HG03045 (cell line): ENCODE measurements at regions not wholly inside any gene's neighbourhood (a gene's known extent, or its start where the extent isn't known, plus 50 kb on each side); places are given as distances from the start of the nearest gene placed in this dataset.
"Not testable (repeated sequence)": the region's sequence is repeated elsewhere in the genome, so short reads cannot be mapped to it uniquely, and the experiment has no call there.

Experiments used
- ATAC-seq: cut with Tn5 transposase; IDR thresholded peaks from one replicate; pipeline ENCODE4 v1.9.1; 2021; ENCODE audit warnings: mild to moderate bottlenecking, moderate library complexity; ENCODE audit not compliant: unreplicated experiment

- ATAC-seq, result not testable (repeated sequence)
These were observed 116.0 kb upstream of the PTPN13 start for GRCh38 chr4:86478151-86478550.

- no peak for ATAC-seq
These were observed 112.7 kb upstream of the PTPN13 start for GRCh38 chr4:86481440-86481839.

- no peak for ATAC-seq
These were observed 111.6 kb upstream of the PTPN13 start for GRCh38 chr4:86482306-86483172.

- ATAC-seq, result no peak
These were observed 111.0 kb upstream of the PTPN13 start for GRCh38 chr4:86483173-86483490.

GRCh38 chr4:86483773-86484172 is 110.3 kb upstream of the PTPN13 start:
- ATAC-seq, result no peak

DNA sequence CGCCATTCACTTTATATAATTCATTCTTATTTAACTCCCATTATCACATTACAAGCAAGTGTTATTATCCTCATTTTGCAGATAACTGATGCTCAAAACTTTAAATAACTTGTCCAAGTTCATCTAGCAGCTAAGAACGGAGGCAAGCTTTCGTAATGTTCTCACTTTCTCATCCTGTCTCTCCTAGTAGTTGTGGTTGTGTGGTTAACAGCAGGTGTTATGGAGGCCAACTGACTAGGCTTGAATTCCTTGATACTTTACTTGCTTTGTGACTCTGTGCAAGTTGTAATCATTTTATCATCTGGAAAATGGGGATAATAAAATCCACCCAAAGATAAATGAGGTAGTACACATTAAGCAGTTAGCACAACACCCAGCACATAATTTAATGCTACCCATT is 109.9 kb upstream of the PTPN13 start:
- no peak for ATAC-seq

DNA sequence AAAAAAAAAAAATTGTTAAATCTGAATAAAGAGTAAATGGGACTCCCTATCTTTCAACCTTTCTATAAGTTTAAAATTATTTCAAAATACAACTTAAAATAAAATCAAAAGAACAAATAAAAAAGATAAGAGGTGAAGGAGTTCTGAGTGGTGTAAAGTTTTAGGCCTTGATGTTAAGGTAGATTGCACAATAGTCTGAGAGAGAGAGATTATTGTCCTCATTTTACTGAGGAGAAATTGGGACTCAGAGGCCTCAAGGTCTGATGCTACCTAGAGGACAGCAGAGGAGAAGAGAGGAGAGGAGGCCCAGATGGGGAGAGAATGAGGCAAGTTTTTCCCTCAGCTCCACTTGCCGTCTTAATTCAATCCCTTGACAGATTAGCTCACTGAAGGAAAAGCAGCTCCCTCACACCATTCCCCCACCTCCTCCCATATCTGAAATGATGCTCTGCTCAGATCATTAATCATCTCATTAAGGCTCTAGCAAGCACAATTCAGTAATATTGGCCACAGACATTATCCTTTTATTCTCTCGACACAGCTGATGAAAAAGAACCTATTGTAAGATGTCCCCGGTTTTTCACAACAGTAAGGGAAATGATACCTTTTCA is 106.3 kb upstream of the PTPN13 start:
- no peak for ATAC-seq

- ATAC-seq, result no peak
These were observed 100.7 kb upstream of the PTPN13 start for GRCh38 chr4:86493460-86493859.

DNA sequence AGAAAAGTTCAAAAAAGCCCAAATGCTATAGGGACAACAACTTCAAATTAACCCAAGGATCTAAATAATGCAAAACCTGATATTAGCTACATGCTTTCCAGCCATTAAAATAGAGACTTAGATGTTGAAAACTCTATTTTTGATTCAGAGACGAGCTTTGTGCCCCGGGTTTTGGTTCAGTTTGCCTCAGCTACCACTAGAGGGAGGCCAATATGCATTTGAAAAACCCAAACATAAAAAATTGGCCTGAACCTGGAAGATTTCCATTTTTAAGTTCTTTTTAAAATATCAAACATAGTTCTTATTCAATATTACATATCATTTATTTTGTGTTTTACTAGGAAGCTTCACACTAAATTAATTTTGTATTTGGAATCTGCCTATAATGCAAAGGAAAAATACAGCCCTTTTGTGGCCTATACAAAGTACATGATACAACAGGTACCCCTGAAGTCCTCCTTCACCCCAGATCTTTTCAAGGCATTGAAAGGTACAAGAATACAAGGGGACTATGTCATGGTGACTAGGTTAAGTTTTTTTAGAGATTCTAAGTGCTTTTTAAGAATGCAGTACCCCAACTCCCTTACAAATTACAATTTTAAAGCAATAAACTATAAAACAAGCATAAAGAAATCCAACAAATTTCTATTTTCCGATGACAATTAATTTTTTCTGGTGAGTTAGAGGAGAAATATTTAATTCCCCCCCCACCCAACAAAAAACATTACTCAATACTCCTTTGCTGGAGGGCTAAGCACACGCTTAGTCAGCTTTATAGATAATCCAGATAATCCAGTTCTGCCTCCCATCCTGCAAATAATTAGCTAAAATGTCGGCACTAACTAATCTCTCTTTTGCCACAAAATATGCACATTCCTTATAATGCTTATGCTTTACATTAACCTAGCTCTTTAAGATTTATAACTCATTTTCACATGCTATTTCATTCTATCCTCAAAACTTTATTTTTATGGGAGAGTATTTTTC is 97.7 kb upstream of the PTPN13 start:
- no peak for ATAC-seq

GRCh38 chr4:86497131-86497530 is 97.0 kb upstream of the PTPN13 start:
- no peak for ATAC-seq

GRCh38 chr4:86497980-86498862 is 95.9 kb upstream of the PTPN13 start:
- ATAC-seq, result no peak

GRCh38 chr4:86498863-86499166 is 95.3 kb upstream of the PTPN13 start:
- no peak for ATAC-seq

DNA sequence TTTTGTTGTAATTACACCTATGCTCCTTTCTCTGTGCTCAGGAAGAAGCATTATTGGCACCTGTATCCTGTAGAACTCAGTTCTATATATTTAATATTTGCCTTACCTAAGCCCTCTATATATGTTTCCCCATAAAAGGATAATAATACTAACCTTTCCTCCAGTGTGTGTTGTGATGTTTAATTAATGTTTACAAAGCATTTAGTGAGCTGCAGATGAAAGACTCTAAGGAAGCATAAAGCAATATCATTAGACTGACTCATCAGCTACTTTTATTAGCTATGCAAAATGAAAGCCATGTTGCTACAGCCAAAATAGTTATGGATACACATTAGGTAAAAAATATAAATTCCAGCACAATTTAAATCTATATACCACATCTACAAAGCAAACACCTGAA is 93.6 kb upstream of the PTPN13 start:
- no peak for ATAC-seq

DNA sequence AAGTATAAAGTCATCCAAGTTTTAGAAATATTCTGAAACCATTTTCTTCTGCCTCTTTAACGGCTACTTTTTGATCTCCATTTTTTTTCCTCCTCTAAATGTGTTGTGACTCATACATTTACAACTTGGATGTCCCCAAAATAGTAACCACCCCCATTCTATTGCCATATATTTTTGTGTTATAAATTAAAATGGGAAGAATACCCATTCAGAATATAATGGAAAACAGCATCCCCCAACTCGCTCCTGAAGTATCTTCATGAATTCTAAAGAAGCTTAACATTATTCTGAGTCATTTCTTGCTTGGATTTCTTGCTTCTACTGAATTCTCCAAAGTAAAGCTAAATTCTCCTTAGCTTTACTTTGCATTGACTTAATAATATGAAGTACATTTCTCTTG is 92.0 kb upstream of the PTPN13 start:
- ATAC-seq, result no peak

DNA sequence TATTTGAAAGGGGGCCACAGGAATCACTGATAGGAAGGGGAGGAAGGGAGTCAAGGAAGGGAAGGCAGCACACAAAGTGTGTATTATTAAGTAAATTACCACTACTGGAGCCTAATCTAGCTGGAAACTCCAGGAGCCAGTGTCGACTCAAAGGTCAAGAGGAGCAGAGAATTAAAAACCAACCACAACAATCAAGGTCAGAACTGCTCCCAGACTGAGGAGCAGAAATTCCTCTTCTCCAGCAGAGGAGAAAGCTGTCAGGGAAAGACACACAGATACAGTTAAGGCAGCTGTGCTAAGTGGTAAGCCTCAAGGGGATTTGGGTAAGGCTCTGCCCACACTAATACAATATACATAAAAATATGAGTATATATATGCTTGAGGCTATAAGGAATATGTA is 87.5 kb upstream of the PTPN13 start:
- no peak for ATAC-seq

GRCh38 chr4:86508436-86508835 is 85.7 kb upstream of the PTPN13 start:
- ATAC-seq, result no peak

- no peak for ATAC-seq
These were observed 82.5 kb upstream of the PTPN13 start for GRCh38 chr4:86511590-86511989.

DNA sequence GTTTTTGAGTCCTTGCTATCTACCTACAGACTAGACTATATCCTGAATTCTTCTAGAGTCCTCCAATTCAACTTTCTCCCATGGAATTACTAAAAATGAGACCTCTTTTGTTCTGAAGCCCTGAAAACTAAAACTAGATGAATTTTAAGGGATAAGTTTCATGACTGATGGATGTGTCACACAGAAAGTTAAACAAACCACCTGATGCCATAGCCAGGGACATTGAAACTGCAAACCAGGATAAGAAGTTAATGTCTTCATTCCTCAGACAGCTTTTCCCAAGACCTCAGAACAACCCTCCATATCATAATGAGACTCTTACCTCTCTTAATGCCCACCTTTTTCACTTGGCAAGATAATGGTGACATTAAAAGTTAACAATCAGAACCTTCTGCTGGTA is 81.5 kb upstream of the PTPN13 start:
- no peak for ATAC-seq

DNA sequence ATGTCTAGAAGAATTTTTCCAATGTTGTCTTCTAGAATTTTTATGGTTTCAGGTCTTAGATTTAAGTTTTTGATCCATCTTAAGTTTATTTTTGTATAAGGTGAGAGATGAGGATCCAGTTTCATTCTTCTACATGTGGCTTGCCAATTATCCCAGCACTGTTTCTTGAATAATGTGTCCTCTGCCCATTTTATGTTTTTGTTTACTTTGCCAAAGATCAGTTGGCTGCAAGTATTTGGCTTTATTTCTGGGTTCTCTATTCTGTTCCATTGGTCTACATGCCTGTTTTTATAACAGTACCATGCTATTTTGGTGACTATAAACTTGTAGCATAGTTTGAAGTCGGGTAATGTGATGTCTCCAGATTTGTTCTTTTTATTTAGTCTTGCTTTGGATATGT is 78.2 kb upstream of the PTPN13 start:
- not testable (repeated sequence) for ATAC-seq

DNA sequence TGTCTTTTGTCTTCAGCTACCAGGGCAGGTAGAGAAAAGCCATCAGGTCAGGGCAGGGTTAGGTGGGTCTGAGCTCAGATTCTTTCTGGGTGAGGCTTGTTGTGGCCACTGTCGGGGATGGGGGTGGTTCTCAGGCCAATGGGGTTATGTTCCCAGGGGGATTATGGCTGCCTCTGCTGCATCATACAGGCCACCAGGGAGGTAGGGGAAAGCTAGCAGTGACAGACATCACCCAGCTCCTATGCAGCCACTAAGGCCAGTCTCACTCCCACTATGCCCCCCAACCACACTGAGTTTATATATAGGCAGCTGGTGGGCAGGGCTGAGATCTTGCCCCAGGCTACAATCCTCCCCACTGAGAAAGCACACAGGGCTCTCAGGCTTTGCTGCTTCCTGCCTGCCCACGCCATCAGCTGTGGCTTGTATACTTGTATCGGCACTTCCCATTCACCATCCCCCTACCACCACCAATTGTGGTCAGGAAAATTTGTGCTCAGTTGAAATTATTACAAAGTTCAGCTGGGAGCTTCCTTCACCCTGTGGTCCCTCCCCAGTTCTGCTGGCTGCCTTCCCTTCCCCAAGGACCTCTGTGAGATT is 72.6 kb upstream of the PTPN13 start:
- ATAC-seq, result no peak
